HG03521 (cell line): ENCODE measurements at regions not wholly inside any gene's neighbourhood (a gene's known extent, or its start where the extent isn't known, plus 50 kb on each side); places are given as distances from the start of the nearest gene placed in this dataset.

Source experiments
- ATAC-seq: cut with Tn5 transposase; IDR thresholded peaks from one replicate; pipeline ENCODE4 v1.9.1; 2021; ENCODE audit warnings: mild to moderate bottlenecking, moderate library complexity; ENCODE audit not compliant: unreplicated experiment

- ATAC-seq = no peak
Measured at GRCh38 chr1:96632045-96632664, 89.4 kb upstream of the PTBP2 start.

- no peak for ATAC-seq
Measured at GRCh38 chr1:96633695-96634094, 87.9 kb upstream of the PTBP2 start.

GRCh38 chr1:96634883-96635282, 86.7 kb upstream of the PTBP2 start:
- no peak for ATAC-seq

GRCh38 chr1:96641282-96641681, 80.3 kb upstream of the PTBP2 start:
- ATAC-seq = no peak

- ATAC-seq = no peak
Measured at GRCh38 chr1:96643519-96643918, 78.1 kb upstream of the PTBP2 start.

- ATAC-seq = no peak
Measured at GRCh38 chr1:96649301-96649700, 72.3 kb upstream of the PTBP2 start.

- no peak for ATAC-seq
Measured at GRCh38 chr1:96651517-96651916, 70.1 kb upstream of the PTBP2 start.

- ATAC-seq = no peak
Measured at GRCh38 chr1:96660051-96660450, 61.5 kb upstream of the PTBP2 start.

GRCh38 chr1:96660503-96660902, 61.1 kb upstream of the PTBP2 start:
- ATAC-seq = no peak
